ENCODE measurements at regions not wholly inside any gene's neighbourhood (a gene's known extent, or its start where the extent isn't known, plus 50 kb on each side); places are given as distances from the start of the nearest gene placed in this dataset.

DNA sequence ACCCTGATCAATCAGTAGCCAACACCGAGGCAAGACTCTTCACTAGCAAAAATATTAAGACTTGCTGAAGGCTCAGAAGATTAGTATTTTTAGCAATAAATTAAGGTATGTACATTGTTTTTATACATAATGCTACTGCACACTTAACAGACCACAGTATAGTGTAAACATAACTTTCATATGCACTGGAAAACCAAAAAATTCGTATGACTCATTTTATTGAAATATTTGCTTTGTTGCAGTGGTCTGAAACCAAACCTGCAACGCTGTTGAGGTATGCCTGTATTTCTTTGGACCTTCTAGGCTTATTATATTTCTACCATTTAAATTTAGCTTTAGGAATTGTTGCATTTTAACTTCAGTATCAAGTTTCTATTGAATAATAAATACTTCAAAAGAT is 65.8 kb upstream of the BCL9 start:
- no peak overlapping the region for H3K27ac Mint-ChIP-seq
- ATAC-seq = no peak
- H3K4me1 Mint-ChIP-seq (ENCODE audit: low read depth) = no peaks in the 10 kb centered on the region
- intact Hi-C loops (cut with micrococcal nuclease) = no loop called here
- ChIA-PET POLR2A (no interaction called here), CTCF (no interaction called here)
- no peak for DNase-seq
- H3K4me3 Mint-ChIP-seq = no peak overlapping the region
- H3K9me3 Mint-ChIP-seq = no peaks in the 10 kb centered on the region
- no peak for TF ChIP-seq CTCF (IDR thresholded peaks at IDR 0.05)
- H3K36me3 Mint-ChIP-seq (ENCODE audit: low read depth) = no peaks in the 10 kb centered on the region
- H3K27me3 Mint-ChIP-seq = peaks cover 20% of the 10 kb centered on the region

DNA sequence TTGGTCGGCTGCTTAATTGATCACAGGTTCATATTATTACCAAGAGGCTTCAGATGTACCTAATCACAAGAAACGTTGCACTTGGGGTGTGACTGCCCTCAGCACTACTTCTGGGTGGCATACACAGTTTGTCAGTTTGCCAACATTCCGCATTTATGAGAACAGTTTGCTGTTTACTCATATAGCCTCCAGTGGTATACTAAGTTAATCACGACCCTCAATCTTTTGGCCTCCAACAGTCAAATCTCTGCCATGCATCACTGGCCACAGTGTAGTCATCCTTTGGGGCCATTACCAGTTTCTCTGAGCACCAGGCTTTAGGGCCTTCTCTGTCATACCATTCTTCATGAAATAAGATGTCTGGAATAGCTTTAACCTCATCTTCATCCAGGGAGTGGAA is 62.8 kb upstream of the BCL9 start:
- Mint-ChIP-seq H3K27ac (no peak overlapping the region), H3K4me1 (ENCODE audit: low read depth) (no peaks in the 10 kb centered on the region), H3K27me3 (peaks cover 17% of the 10 kb centered on the region), H3K36me3 (ENCODE audit: low read depth) (no peaks in the 10 kb centered on the region), H3K9me3 (no peaks in the 10 kb centered on the region), H3K4me3 (no peak overlapping the region)
- intact Hi-C loops (cut with micrococcal nuclease) = no loop called here
- TF ChIP-seq CTCF (IDR thresholded peaks at IDR 0.05) = no peak
- no peak for DNase-seq
- ATAC-seq = no peak
- ChIA-PET POLR2A (no interaction called here), CTCF (no interaction called here)

DNA sequence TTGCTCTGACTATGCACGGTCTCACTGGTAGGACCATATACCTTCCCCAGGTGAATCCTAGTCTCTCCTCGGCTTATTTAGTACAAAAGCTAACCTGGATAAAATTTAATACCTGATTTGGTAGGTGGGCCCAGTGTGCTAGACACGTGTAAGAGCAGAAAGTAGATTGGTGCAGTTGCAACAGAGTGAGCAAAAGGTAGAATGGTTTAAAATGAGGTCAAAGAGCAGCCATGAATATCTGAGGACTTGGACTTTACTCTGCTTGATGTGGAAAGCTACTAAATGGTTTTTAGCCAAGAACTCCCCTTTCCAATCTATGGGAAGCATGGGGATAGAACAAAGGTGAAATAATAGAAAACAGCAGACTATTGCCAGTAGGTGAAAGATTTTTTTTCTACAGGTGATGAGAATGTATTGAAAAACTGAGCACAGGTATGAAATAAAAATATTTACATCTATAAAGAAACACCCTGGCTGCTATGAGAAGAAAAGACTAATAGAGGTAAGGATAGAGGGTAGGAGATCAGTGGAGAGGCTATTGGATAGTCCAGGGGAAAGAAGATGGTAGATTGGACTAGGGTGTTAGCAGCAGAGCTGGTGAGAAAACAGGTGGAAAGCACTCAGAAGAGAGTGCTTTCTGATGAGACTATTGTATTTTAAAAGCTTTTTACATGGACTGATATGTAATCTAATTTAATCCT is 61.3 kb upstream of the BCL9 start:
- POLR2A ChIA-PET = interaction anchor here (0.7 kb wide), 1 partner anchor 67 kb away, joined by 3 read pairs; no protein-coding TSS in a partner anchor
- H3K4me1 Mint-ChIP-seq (ENCODE audit: low read depth) = no peaks in the 10 kb centered on the region
- no peak for ATAC-seq
- no peaks in the 10 kb centered on the region for H3K36me3 Mint-ChIP-seq (ENCODE audit: low read depth)
- peaks cover 19% of the 10 kb centered on the region for H3K27me3 Mint-ChIP-seq
- H3K27ac Mint-ChIP-seq = no peak overlapping the region
- no peak for TF ChIP-seq CTCF (IDR thresholded peaks at IDR 0.05)
- DNase-seq = no peak
- H3K4me3 Mint-ChIP-seq = no peak overlapping the region
- CTCF ChIA-PET = no interaction called here
- intact Hi-C loops (cut with micrococcal nuclease) = no loop called here
- H3K9me3 Mint-ChIP-seq = no peaks in the 10 kb centered on the region

DNA sequence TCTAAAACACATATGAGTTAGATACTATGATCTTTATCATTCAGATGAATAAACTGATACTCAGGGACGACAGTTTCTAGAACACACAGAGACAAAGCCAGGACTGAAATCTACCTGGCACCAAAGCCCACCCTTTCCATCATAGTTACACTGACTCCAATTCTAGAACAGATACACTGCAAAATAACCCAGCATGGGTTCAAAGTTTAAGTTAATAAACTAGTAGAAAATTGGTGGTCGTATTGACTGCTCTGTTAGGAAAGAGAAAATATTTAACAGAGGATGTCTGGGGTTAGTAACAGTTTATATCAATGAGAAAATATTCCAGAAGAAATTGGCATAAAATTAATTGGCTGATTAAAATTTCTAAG is 60.8 kb upstream of the BCL9 start:
- H3K9me3 Mint-ChIP-seq = no peaks in the 10 kb centered on the region
- intact Hi-C loops (cut with micrococcal nuclease) = no loop called here
- H3K4me1 Mint-ChIP-seq (ENCODE audit: low read depth) = no peaks in the 10 kb centered on the region
- H3K36me3 Mint-ChIP-seq (ENCODE audit: low read depth) = no peaks in the 10 kb centered on the region
- no peak overlapping the region for H3K4me3 Mint-ChIP-seq
- no peak for DNase-seq
- ATAC-seq = no peak
- ChIA-PET POLR2A (interaction anchor here (0.7 kb wide), 1 partner anchor 68 kb away, joined by 3 read pairs; no protein-coding TSS in a partner anchor), CTCF (no interaction called here)
- peaks cover 19% of the 10 kb centered on the region for H3K27me3 Mint-ChIP-seq
- TF ChIP-seq CTCF (IDR thresholded peaks at IDR 0.05) = no peak
- no peak overlapping the region for H3K27ac Mint-ChIP-seq

DNA sequence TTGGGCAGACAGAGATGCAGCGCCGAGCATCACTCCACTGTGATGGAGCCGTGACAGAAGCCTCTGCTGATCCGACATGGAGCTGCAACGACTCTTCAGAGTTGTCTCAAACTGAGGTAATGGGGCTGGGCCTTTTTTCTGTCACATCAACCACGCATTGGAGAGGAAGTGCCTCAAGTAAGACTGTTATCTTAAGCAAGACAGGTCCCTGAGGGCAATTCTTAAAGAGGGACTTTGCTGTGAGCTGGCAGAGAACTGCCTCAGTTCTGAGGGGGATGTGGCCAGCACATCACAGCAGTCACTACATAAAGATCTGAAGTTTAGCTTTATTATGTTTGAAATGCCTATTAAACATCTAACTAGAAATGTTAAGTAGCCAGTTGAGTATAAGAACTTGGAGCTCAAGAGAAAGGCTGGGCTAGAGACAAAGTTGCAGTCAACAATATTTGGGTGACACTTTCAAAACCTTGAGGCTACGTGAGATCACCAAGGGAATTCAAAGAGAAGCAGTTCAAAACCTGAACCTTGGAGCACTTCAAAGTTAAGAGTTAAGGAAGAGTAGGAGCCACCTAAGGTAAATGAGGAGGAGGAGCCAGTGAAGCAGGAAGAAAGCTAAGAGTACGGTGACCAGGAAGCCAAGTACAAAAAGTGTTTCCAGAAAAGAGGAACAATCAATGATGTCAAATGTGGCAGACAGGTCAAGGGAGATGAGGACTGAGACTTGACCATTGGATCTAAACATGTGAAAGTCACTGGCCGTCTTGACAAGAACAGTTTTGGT is 54.2 kb upstream of the BCL9 start:
- intact Hi-C loops (cut with micrococcal nuclease) = no loop called here
- DNase-seq = no peak
- ChIA-PET POLR2A (no interaction called here), CTCF (interaction anchor here (0.7 to 1.2 kb wide), 5 partner anchors 9 to 406 kb away, joined by 3 to 6 read pairs (median 3); no protein-coding TSS in a partner anchor)
- H3K4me1 Mint-ChIP-seq (ENCODE audit: low read depth) = no peaks in the 10 kb centered on the region
- no peak for TF ChIP-seq CTCF (IDR thresholded peaks at IDR 0.05)
- no peaks in the 10 kb centered on the region for H3K36me3 Mint-ChIP-seq (ENCODE audit: low read depth)
- H3K9me3 Mint-ChIP-seq = no peaks in the 10 kb centered on the region
- no peak for ATAC-seq
- H3K27ac Mint-ChIP-seq = no peak overlapping the region
- peaks cover 7% of the 10 kb centered on the region for H3K27me3 Mint-ChIP-seq
- no peak overlapping the region for H3K4me3 Mint-ChIP-seq

Measured in activated CD8-positive, alpha-beta T cell treated with anti-CD3 and anti-CD28 coated beads for 36 hours (primary cell).